IMR-90 (cell line): ENCODE measurements at regions not wholly inside any gene's neighbourhood (a gene's known extent, or its start where the extent isn't known, plus 50 kb on each side); places are given as distances from the start of the nearest gene placed in this dataset.
A peak's percentile ranks its signal among the peaks of the same experiment; 100 is the strongest.

Experiments used
- ATAC-seq: fragments of 200-7000 bp; cut with Tn5 transposase; 2 replicates; pipeline ENCODE4 v1.9.1; 2020; ENCODE audit warnings: low read depth, mild to moderate bottlenecking, moderate library complexity
- BruUV-seq: library from RNA; stranded (reverse); fragments of 400-500 nt; replicated peaks from 2 replicates; lab custom pipeline; 2021; lab: Mats Ljungman, UMichigan
- CTCF ChIA-PET: fragments of 300-600 bp; formaldehyde crosslinking; extraction: SDS; loops from one replicate; lab custom pipeline; 2021; ENCODE audit warnings: antibody characterized with exemption; lab: Yijun Ruan, JAX
- POLR2A ChIA-PET: fragments of 300-600 bp; sonication (Branson Sonifier 250); formaldehyde crosslinking; loops from one replicate; lab custom pipeline; 2022; ENCODE audit warnings: antibody characterized with exemption; ENCODE audit not compliant: unreplicated experiment; lab: Charles Lee
- DNase-seq: peaks from one replicate; pipeline ENCODE4 v3.0.0; 2013
- H2AFZ ChIP-seq: replicated peaks from 2 replicates; pipeline ENCODE3; 2013; ENCODE audit warnings: low read length, mild to moderate bottlenecking; ENCODE audit not compliant: poor library complexity
- H2AK5ac ChIP-seq: 2 replicates; pipeline ENCODE4 v1.6.1; 2013; ENCODE audit warnings: low read depth, low read length, inconsistent platforms
- H2AK9ac ChIP-seq: replicated peaks from 2 replicates; pipeline ENCODE3; 2013; ENCODE audit warnings: mild to moderate bottlenecking, low read depth, low read length, moderate library complexity; ENCODE audit not compliant: poor library complexity
- H2BK120ac ChIP-seq: 2 replicates; pipeline ENCODE4 v1.6.1; 2013; ENCODE audit warnings: low read depth, low read length, inconsistent platforms
- H2BK15ac ChIP-seq: 3 replicates; pipeline ENCODE4 v1.6.1; 2013; ENCODE audit warnings: low read depth, low read length, inconsistent platforms
- H2BK20ac ChIP-seq: 2 replicates; pipeline ENCODE4 v1.6.1; 2013; ENCODE audit warnings: low read depth, mild to moderate bottlenecking, inconsistent platforms, low read length, moderate library complexity
- H2BK5ac ChIP-seq: 2 replicates; pipeline ENCODE4 v1.6.1; 2013; ENCODE audit warnings: mild to moderate bottlenecking, low read depth, low read length, inconsistent platforms; ENCODE audit not compliant: poor library complexity, severe bottlenecking
- H3K14ac ChIP-seq: replicated peaks from 2 replicates; pipeline ENCODE4 v1.6.1; 2013; ENCODE audit warnings: low read depth, low read length, inconsistent platforms
- H3K18ac ChIP-seq: 2 replicates; pipeline ENCODE4 v1.6.1; 2013; ENCODE audit warnings: low read depth, low read length, control low read depth
- H3K23ac ChIP-seq: 2 replicates; pipeline ENCODE4 v1.6.1; 2013; ENCODE audit warnings: low read depth, low read length, inconsistent platforms
- H3K27ac ChIP-seq: 2 replicates; pipeline ENCODE4 v1.5.1; 2013; ENCODE audit warnings: mild to moderate bottlenecking, control low read depth, low read length; ENCODE audit not compliant: insufficient read depth
- H3K27me3 ChIP-seq: 2 replicates; pipeline ENCODE4 v1.6.1; 2013; ENCODE audit warnings: low read length; ENCODE audit not compliant: control insufficient read depth, insufficient read depth
- H3K36me3 ChIP-seq: 2 replicates; pipeline ENCODE4 v1.6.1; 2013; ENCODE audit warnings: low read length, mixed read lengths; ENCODE audit not compliant: control insufficient read depth, insufficient read depth
- H3K4ac ChIP-seq: 2 replicates; pipeline ENCODE4 v1.6.1; 2013; ENCODE audit warnings: low read depth, low read length, inconsistent platforms
- H3K4me1 ChIP-seq: 2 replicates; pipeline ENCODE4 v1.6.1; 2013; ENCODE audit warnings: low read length, mixed read lengths; ENCODE audit not compliant: control insufficient read depth, insufficient read depth
- H3K4me2 ChIP-seq: 2 replicates; pipeline ENCODE4 v1.6.1; 2013; ENCODE audit warnings: low read depth, mild to moderate bottlenecking, control low read depth, low read length, moderate library complexity
- H3K4me3 ChIP-seq: 2 replicates; pipeline ENCODE4 v1.5.1; 2013; ENCODE audit warnings: low read depth, mild to moderate bottlenecking, control low read depth, low read length, moderate library complexity; ENCODE audit not compliant: insufficient read depth
- H3K56ac ChIP-seq: 2 replicates; pipeline ENCODE4 v1.6.1; 2013; ENCODE audit warnings: low read length, inconsistent platforms; ENCODE audit not compliant: insufficient read depth; ENCODE audit errors: extremely low read depth
- H3K79me1 ChIP-seq, 2 experiments: 2 replicates each; pipeline ENCODE4 v1.6.1; 2013; ENCODE audit warnings: low read length in 2 of 2, inconsistent platforms in 1 of 2, low read depth in 1 of 2
- H3K9ac ChIP-seq: 2 replicates; pipeline ENCODE4 v1.6.1; 2013; ENCODE audit warnings: low read depth, low read length, control low read depth
- H3K9me1 ChIP-seq: 2 replicates; pipeline ENCODE4 v1.6.1; 2013; ENCODE audit warnings: low read length, inconsistent platforms; ENCODE audit not compliant: insufficient read depth
- H3K9me3 ChIP-seq: 2 replicates; pipeline ENCODE4 v1.6.1; 2013; ENCODE audit warnings: low read length; ENCODE audit not compliant: control insufficient read depth, insufficient read depth
- H4K20me1 ChIP-seq: 2 replicates; pipeline ENCODE4 v1.6.1; 2013; ENCODE audit warnings: low read length, inconsistent platforms; ENCODE audit not compliant: insufficient read depth
- H4K5ac ChIP-seq: 2 replicates; pipeline ENCODE4 v1.6.1; 2013; ENCODE audit warnings: mild to moderate bottlenecking, low read depth, low read length, control low read depth
- H4K8ac ChIP-seq, 2 experiments: 2 replicates each; pipeline ENCODE4 v1.6.1; 2013; ENCODE audit warnings: low read depth in 2 of 2, low read length in 2 of 2, control low read depth in 1 of 2, inconsistent platforms in 1 of 2
- H4K91ac ChIP-seq: 2 replicates; pipeline ENCODE4 v1.6.1; 2013; ENCODE audit warnings: low read depth, low read length, inconsistent platforms; ENCODE audit not compliant: insufficient read depth
- CEBPB ChIP-seq: IDR thresholded peaks from 2 replicates; pipeline ENCODE4 v1.6.1; 2012; ENCODE audit warnings: low read depth, low read length, improper control_type of control experiment
- RCOR1 ChIP-seq: IDR thresholded peaks from 2 replicates; pipeline ENCODE4 v1.6.1; 2012; ENCODE audit warnings: mild to moderate bottlenecking, low read length, improper control_type of control experiment; ENCODE audit not compliant: insufficient replicate concordance
- SMC3 ChIP-seq: fragments of 150-350 bp; IDR thresholded peaks from 2 replicates; pipeline ENCODE4 v1.6.1; 2016; ENCODE audit warnings: low read depth, mild to moderate bottlenecking, antibody characterized with exemption, low read length, moderate library complexity
- WGBS, 2 experiments: methylation state at CpG; one replicate each; pipeline versions ENCODE4 v1.1.5 to v1.1.7; 2013; ENCODE audit warnings: missing lambda C conversion rate in 2 of 2; ENCODE audit not compliant: insufficient read length in 1 of 2; ENCODE audit errors: extremely low coverage in 2 of 2; 5-methylcytosine and 5-hydroxymethylcytosine counted together
- dilution Hi-C: fragments of 300-500 bp; cut with HindIII; formaldehyde crosslinking; loops from one replicate; pipeline ENCODE4 v1.14.3; 2018; ENCODE audit warnings: low sequenced_read_pairs; ENCODE audit not compliant: unreplicated experiment
- in situ Hi-C: fragments of 300-500 bp; cut with MboI; formaldehyde crosslinking; loops from 3 replicates; pipeline ENCODE4 v1.14.3; 2019; ENCODE audit warnings: low sequenced_read_pairs, inconsistent platforms, mixed read lengths
- intact Hi-C: fragments of 100-400 bp; cut with micrococcal nuclease; formaldehyde crosslinking; loops from 2 replicates; pipeline ENCODE4 v1.10.0; 2022
- TF ChIP-seq, protein P1 (sequence below): fragments of 150-350 bp; IDR thresholded peaks from 2 replicates; pipeline ENCODE4 v1.6.1; 2017; ENCODE audit warnings: mild to moderate bottlenecking, antibody characterized with exemption, low read length, low read depth

DNA sequence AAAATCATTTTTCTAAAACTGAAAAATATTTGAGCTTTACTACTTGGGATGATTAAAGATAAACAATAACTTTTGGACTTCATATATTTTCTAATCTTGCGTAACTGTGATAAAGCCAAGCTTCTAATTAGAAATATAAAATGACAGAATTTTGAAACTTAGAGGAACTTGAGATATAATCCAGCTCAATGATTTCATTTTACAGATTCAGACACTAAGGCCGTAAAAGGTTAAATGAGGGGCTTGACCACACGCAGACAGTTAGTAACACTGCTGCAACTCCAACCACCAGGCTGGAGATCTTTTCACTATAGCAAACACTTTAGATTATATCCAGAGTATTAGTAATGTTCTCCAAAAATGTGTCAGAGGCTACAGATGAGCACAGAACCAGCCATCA, 445.5 kb downstream of the ZEB2 start:
- H3K56ac ChIP-seq = no peak overlapping the region
- H3K23ac ChIP-seq = no peak overlapping the region
- no peak overlapping the region for H3K18ac ChIP-seq
- H3K36me3 ChIP-seq = no peaks in the 10 kb centered on the region
- no peak overlapping the region for H3K4me2 ChIP-seq
- CTCF ChIA-PET = interaction anchor here (0.6 to 1.5 kb wide), 3 partner anchors 12 to 1859 kb away, joined by 3 to 4 read pairs (median 3); no protein-coding TSS in a partner anchor
- no peak for DNase-seq
- H3K4me3 ChIP-seq = no peak overlapping the region
- no peak overlapping the region for H4K5ac ChIP-seq
- BruUV-seq = no TSS peak
- H4K91ac ChIP-seq = 0 out of 2 replicates have a peak overlapping the region, but pooled peaks have one; percentile 5
- in situ Hi-C loops (no loop called here), dilution Hi-C loops (no loop called here), intact Hi-C loops (loop anchor here (5.0 to 10.0 kb wide), 5 partner anchors 122 to 562 kb away; no protein-coding TSS in a partner anchor)
- no CpG with 5 or more reads among the region's 3 CpGs for WGBS, 2 experiments
- no peaks in the 10 kb centered on the region for H3K27me3 ChIP-seq
- no peak overlapping the region for H2BK15ac ChIP-seq
- no peak overlapping the region for H3K27ac ChIP-seq
- no peak overlapping the region for H2AFZ ChIP-seq
- no peak overlapping the region for H2AK5ac ChIP-seq
- H3K9me3 ChIP-seq = no peaks in the 10 kb centered on the region
- H2BK20ac ChIP-seq = no peak overlapping the region
- no peaks in the 10 kb centered on the region for H3K79me1 ChIP-seq
- no peak overlapping the region for H3K9ac ChIP-seq
- no peak overlapping the region for H2BK5ac ChIP-seq
- no peak overlapping the region for H4K8ac ChIP-seq
- no peak for ATAC-seq
- H3K4me1 ChIP-seq = peaks cover 2% of the 10 kb centered on the region; the same call in 1 of the 2 replicates
- no peak overlapping the region for H3K14ac ChIP-seq
- no peak overlapping the region for H2AK9ac ChIP-seq
- H3K4ac ChIP-seq = no peak overlapping the region
- no peaks in the 10 kb centered on the region for H3K9me1 ChIP-seq
- H2BK120ac ChIP-seq = no peak overlapping the region
- POLR2A ChIA-PET = no interaction called here
- no peaks in the 10 kb centered on the region for H4K20me1 ChIP-seq
- TF ChIP-seq CEBPB (peak; percentile 38), SMC3 (no peak), RCOR1 (no peak)
- TF ChIP-seq, protein P1, sequence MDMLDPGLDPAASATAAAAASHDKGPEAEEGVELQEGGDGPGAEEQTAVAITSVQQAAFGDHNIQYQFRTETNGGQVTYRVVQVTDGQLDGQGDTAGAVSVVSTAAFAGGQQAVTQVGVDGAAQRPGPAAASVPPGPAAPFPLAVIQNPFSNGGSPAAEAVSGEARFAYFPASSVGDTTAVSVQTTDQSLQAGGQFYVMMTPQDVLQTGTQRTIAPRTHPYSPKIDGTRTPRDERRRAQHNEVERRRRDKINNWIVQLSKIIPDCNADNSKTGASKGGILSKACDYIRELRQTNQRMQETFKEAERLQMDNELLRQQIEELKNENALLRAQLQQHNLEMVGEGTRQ = no peak
